NT2/D1 (cell line): ENCODE measurements at regions not wholly inside any gene's neighbourhood (a gene's known extent, or its start where the extent isn't known, plus 50 kb on each side); places are given as distances from the start of the nearest gene placed in this dataset.

Experiments used
- SUZ12 ChIP-seq: IDR thresholded peaks from 2 replicates; pipeline ENCODE4 v1.6.1; 2011; ENCODE audit not compliant: insufficient read length, insufficient read depth; ENCODE audit errors: extremely low read depth
- YY1 ChIP-seq: IDR thresholded peaks from 2 replicates; pipeline ENCODE4 v1.6.1; 2011; ENCODE audit not compliant: insufficient read length, insufficient read depth
- ZNF274 ChIP-seq: IDR thresholded peaks from 2 replicates; pipeline ENCODE4 v1.6.1; 2011; ENCODE audit warnings: mild to moderate bottlenecking, low read depth, low read length

DNA sequence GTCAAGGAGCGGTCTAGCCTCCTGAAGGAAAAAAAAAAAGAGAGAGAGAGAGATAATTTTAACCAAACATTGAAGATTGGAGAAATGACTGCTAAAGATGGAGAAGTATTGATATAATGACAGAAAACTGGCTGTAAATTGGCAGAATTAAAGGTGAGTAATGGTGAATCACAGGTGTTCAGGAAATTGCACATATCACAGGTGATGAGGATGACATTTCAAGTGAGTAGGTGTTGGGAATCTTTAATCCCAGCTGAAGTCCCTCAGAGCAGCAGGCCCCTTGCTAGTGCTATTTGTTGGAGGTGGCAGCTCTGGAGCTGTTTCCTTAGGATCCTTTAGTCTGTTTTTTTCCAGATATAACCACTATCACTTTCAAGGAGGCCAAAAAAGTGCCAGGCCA lies 678.4 kb upstream of the VRK2 start:
- no peak for TF ChIP-seq YY1
- no peak for TF ChIP-seq ZNF274
- no peak for TF ChIP-seq SUZ12
